CD4-positive, alpha-beta T cell (primary cell): ENCODE measurements at regions not wholly inside any gene's neighbourhood (a gene's known extent, or its start where the extent isn't known, plus 50 kb on each side); places are given as distances from the start of the nearest gene placed in this dataset.

Experiments
- ATAC-seq: fragments of 200-7000 bp; cut with Tn5 transposase; one replicate; pipeline ENCODE4 v1.10.0; 2022; ENCODE audit warnings: mild to moderate bottlenecking; ENCODE audit not compliant: poor library complexity
- CTCF ChIA-PET: fragments of 350-600 bp; sonication (Branson Sonifier 250); formaldehyde crosslinking; loops from one replicate; lab custom pipeline; 2021; ENCODE audit warnings: antibody characterized with exemption, inconsistent platforms; lab: Charles Lee
- POLR2A ChIA-PET: fragments of 350-600 bp; sonication (Branson Sonifier 250); formaldehyde crosslinking; loops from one replicate; lab custom pipeline; 2021; ENCODE audit warnings: antibody characterized with exemption, inconsistent platforms; lab: Charles Lee
- DNase-seq, 14 experiments: peaks; one replicate each; pipeline ENCODE4 v3.0.0-alpha.2; 2013 to 2020; ENCODE audit warnings: mixed read lengths in 2 of 14
- H3K27ac ChIP-seq, 2 donors: one replicate each; pipeline versions ENCODE4 v1.5.1 to v1.7.0; 2013; ENCODE audit warnings: low read length in 2 of 2, low read depth in 1 of 2, mild to moderate bottlenecking in 1 of 2
- H3K27me3 ChIP-seq, 2 experiments: 1 replicate in 1 of 2; 2 replicates in 1 of 2; pipeline versions ENCODE4 v1.6.1 to v1.7.0; 2013; ENCODE audit warnings: low read length in 2 of 2, control low read depth in 1 of 2, mild to moderate bottlenecking in 1 of 2, moderate library complexity in 1 of 2; ENCODE audit not compliant: insufficient read depth in 2 of 2, control insufficient read depth in 1 of 2
- H3K36me3 ChIP-seq: one replicate; pipeline ENCODE4 v1.6.1; 2013; ENCODE audit warnings: low read length, control low read depth; ENCODE audit not compliant: insufficient read depth
- H3K4me1 ChIP-seq: one replicate; pipeline ENCODE4 v1.6.1; 2013; ENCODE audit warnings: low read length, control low read depth; ENCODE audit not compliant: insufficient read depth
- H3K4me3 ChIP-seq: one replicate; pipeline ENCODE4 v1.5.1; 2013; ENCODE audit warnings: mild to moderate bottlenecking, low read length, moderate library complexity
- H3K9me3 ChIP-seq, 2 experiments: 1 replicate in 1 of 2; 2 replicates in 1 of 2; pipeline versions ENCODE4 v1.6.1 to v1.7.0; 2013; ENCODE audit warnings: low read length in 2 of 2, mild to moderate bottlenecking in 2 of 2, control low read depth in 1 of 2, moderate library complexity in 1 of 2; ENCODE audit not compliant: control insufficient read depth in 1 of 2, insufficient read depth in 1 of 2
- H3K27ac Mint-ChIP-seq: one replicate; pipeline ENCODE4 v1.8.0; 2020; ENCODE audit warnings: mixed read lengths
- H3K27me3 Mint-ChIP-seq: one replicate; pipeline ENCODE4 v1.8.0; 2021; ENCODE audit warnings: mixed read lengths
- H3K36me3 Mint-ChIP-seq: one replicate; pipeline ENCODE4 v1.8.0; 2021; ENCODE audit warnings: low read depth, mixed read lengths
- H3K4me1 Mint-ChIP-seq: one replicate; pipeline ENCODE4 v1.8.0; 2021; ENCODE audit warnings: low read depth, mixed read lengths
- H3K4me3 Mint-ChIP-seq: one replicate; pipeline ENCODE4 v1.8.0; 2020; ENCODE audit warnings: mild to moderate bottlenecking, mixed read lengths
- H3K9me3 Mint-ChIP-seq: one replicate; pipeline ENCODE4 v1.8.0; 2020; ENCODE audit warnings: mixed read lengths
- CTCF ChIP-seq: fragments of 200-600 bp; IDR thresholded peaks from one replicate; pipeline ENCODE4 v1.8.0; 2022; ENCODE audit warnings: antibody characterized with exemption, mild to moderate bottlenecking
- intact Hi-C, 2 experiments: fragments of 100-400 bp; cut with DNase I in 1 of 2; cut with micrococcal nuclease in 1 of 2; formaldehyde crosslinking; loops; one replicate each; pipeline versions ENCODE4 v1.15.1 to v1.9.0; 2023 to 2025; cut with DNase I, micrococcal nuclease

- Mint-ChIP-seq H3K4me1 (no peaks in the 10 kb centered on the region), H3K4me3 (no peak overlapping the region), H3K27me3 (no peaks in the 10 kb centered on the region), H3K36me3 (no peaks in the 10 kb centered on the region), H3K27ac (no peak overlapping the region), H3K9me3 (no peaks in the 10 kb centered on the region)
- ChIA-PET POLR2A (no interaction called here), CTCF (no interaction called here)
- TF ChIP-seq CTCF, result no peak
- H3K4me1 ChIP-seq, result no peaks in the 10 kb centered on the region
- no peak for DNase-seq
- H3K4me3 ChIP-seq, result no peak overlapping the region
- H3K36me3 ChIP-seq, result no peaks in the 10 kb centered on the region
- H3K27ac ChIP-seq, result no peak overlapping the region
- intact Hi-C loops, result no loop called here
- H3K27me3 ChIP-seq, result no peaks in the 10 kb centered on the region
- H3K9me3 ChIP-seq, result no peaks in the 10 kb centered on the region
- no peak for ATAC-seq
Observed at GRCh38 chr5:135227064-135228022, 171.7 kb downstream of the MACROH2A1 start.

GRCh38 chr5:135225856-135226560 is 173.0 kb downstream of the MACROH2A1 start:
- POLR2A ChIA-PET, result no interaction called here
- Histone ChIP-seq H3K4me1 (no peaks in the 10 kb centered on the region), H3K4me3 (no peak overlapping the region), H3K27me3 (no peaks in the 10 kb centered on the region), H3K9me3 (no peaks in the 10 kb centered on the region), H3K36me3 (no peaks in the 10 kb centered on the region), H3K27ac (no peak overlapping the region)
- no peaks in the 10 kb centered on the region for H3K4me1 Mint-ChIP-seq
- H3K9me3 Mint-ChIP-seq, result no peaks in the 10 kb centered on the region
- no peak overlapping the region for H3K27ac Mint-ChIP-seq
- no peak overlapping the region for H3K4me3 Mint-ChIP-seq
- H3K36me3 Mint-ChIP-seq, result no peaks in the 10 kb centered on the region
- ATAC-seq (no peak), DNase-seq (no peak)
- CTCF ChIA-PET, result no interaction called here
- no peak for TF ChIP-seq CTCF
- H3K27me3 Mint-ChIP-seq, result peaks cover 3% of the 10 kb centered on the region
- intact Hi-C loops, result no loop called here

GRCh38 chr5:135223891-135224625 is 175.0 kb downstream of the MACROH2A1 start:
- H3K27me3 ChIP-seq, result no peaks in the 10 kb centered on the region
- H3K27me3 Mint-ChIP-seq, result peaks cover 5% of the 10 kb centered on the region
- no peaks in the 10 kb centered on the region for H3K4me1 Mint-ChIP-seq
- intact Hi-C loops, result no loop called here
- TF ChIP-seq CTCF, result no peak
- H3K27ac ChIP-seq, result no peak overlapping the region
- H3K4me3 ChIP-seq, result no peak overlapping the region
- H3K9me3 ChIP-seq, result no peaks in the 10 kb centered on the region
- no peak overlapping the region for H3K27ac Mint-ChIP-seq
- no peaks in the 10 kb centered on the region for H3K36me3 Mint-ChIP-seq
- no peaks in the 10 kb centered on the region for H3K9me3 Mint-ChIP-seq
- POLR2A ChIA-PET, result no interaction called here
- DNase-seq (peak in 2 of 14 experiments; percentile 7 to 8), ATAC-seq (no peak)
- no peaks in the 10 kb centered on the region for H3K4me1 ChIP-seq
- CTCF ChIA-PET, result no interaction called here
- H3K4me3 Mint-ChIP-seq, result no peak overlapping the region
- H3K36me3 ChIP-seq, result no peaks in the 10 kb centered on the region
